B cell (primary cell): ENCODE measurements at regions not wholly inside any gene's neighbourhood (a gene's known extent, or its start where the extent isn't known, plus 50 kb on each side); places are given as distances from the start of the nearest gene placed in this dataset.
"Not testable (repeated sequence)": the region's sequence is repeated elsewhere in the genome, so short reads cannot be mapped to it uniquely, and the experiment has no call there.

Experiments
- EZH2 ChIP-seq: IDR thresholded peaks from 2 replicates; pipeline ENCODE4 v1.6.1; 2012; ENCODE audit warnings: borderline replicate concordance, low read depth, mild to moderate bottlenecking, moderate library complexity, low read length; ENCODE audit not compliant: insufficient read depth, poor library complexity, severe bottlenecking
- TF ChIP-seq, protein P1 (sequence below): fragments of 200-600 bp; IDR thresholded peaks from one replicate; pipeline ENCODE4 v1.8.0; 2022; ENCODE audit warnings: antibody characterized with exemption, mild to moderate bottlenecking

DNA sequence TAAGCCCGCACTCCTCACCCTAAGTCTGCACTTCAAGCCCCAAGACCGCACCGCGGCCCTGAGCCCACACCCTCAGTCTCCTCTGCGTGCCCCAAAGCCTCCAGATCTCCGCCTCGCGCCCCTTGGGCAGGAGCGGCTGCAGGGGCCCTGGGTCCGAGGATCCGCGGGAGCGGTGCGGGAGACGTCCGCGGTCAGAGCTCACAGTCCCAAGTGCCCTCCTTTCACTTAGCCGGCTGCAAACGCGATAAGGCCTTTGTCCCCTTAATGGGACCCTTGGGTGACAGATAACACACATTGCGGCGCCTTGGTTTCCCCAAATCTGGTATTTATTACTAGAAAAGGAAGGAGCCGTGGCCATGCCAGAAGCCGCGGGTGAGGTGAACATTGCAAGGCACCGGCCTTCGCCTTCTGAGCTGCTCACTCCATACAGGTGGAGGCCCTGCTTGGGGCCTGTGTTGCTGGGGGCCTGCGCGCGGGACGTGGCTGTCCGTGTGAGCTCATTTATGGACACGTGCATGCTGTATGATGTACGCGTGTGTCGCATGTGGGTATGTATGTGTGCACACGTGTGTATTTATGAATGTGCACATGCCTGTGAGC is 178.9 kb downstream of the OR4M2 start:
- TF ChIP-seq, protein P1, sequence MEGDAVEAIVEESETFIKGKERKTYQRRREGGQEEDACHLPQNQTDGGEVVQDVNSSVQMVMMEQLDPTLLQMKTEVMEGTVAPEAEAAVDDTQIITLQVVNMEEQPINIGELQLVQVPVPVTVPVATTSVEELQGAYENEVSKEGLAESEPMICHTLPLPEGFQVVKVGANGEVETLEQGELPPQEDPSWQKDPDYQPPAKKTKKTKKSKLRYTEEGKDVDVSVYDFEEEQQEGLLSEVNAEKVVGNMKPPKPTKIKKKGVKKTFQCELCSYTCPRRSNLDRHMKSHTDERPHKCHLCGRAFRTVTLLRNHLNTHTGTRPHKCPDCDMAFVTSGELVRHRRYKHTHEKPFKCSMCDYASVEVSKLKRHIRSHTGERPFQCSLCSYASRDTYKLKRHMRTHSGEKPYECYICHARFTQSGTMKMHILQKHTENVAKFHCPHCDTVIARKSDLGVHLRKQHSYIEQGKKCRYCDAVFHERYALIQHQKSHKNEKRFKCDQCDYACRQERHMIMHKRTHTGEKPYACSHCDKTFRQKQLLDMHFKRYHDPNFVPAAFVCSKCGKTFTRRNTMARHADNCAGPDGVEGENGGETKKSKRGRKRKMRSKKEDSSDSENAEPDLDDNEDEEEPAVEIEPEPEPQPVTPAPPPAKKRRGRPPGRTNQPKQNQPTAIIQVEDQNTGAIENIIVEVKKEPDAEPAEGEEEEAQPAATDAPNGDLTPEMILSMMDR: not testable (repeated sequence)
- not testable (repeated sequence) for TF ChIP-seq EZH2
